Hindlimb muscle (tissue), 1 donor: ENCODE measurements at regions not wholly inside any gene's neighbourhood (a gene's known extent, or its start where the extent isn't known, plus 50 kb on each side); places are given as distances from the start of the nearest gene placed in this dataset.
"Not testable (repeated sequence)": the region's sequence is repeated elsewhere in the genome, so short reads cannot be mapped to it uniquely, and the experiment has no call there.

Experiments
- DNase-seq: peaks from one replicate; pipeline ENCODE4 v3.0.0-alpha.2; 2013

DNA sequence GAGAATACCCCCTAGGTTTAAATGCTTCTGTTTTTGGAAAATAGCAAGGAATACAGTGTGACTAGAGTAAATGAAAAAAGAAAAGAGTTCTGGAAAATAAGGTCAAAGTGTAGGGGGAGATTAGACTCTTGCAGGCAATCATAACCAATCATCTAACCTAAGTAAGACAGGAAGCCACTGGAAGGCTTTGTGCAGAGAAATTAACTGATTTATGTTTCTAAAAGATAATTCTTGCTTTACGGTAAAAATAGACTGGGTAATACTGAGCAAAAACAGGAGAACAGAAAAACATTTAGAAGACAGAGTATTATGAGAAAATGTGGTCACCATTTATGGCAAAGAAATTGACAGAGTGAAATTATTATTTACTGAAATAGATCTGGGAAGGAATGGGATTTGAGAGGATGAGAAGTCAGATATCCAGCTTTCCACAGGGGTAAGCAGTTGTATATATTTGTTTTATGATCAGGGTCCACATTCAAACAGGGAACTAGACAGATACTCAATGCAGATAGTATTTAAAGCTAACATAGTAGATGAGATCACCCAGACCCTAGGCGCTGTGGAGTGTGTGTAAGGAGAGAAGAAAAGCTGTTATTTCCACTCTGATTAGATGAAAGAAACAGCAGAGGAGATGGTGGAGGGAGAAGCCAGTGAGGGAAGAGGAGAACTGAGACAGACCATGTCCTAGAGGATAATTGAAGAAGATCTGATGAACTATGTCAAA, 1225.3 kb downstream of the CDH11 start:
- DNase-seq, result no peak

DNA sequence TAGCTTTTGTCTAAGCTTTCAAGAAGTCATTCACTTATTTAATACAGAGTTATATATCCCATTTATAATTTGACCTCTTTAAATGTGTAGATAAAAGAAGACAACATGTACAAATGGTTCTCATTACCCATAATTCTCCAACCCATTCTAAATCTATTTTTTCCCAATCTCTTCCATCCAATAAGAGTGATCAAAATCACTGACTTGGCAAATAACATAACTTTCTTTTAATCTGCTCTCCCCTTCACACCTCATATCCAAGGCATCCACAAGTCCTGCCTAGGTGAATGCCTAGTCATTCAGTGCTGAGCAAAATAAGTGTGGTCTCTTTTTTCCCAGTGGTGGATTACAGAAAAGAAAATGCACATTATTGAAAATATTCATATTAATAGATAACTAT, 1231.1 kb downstream of the CDH11 start:
- no peak for DNase-seq

GRCh38 chr16:63890081-63890480, 1231.8 kb downstream of the CDH11 start:
- no peak for DNase-seq

- DNase-seq, result no peak
Observed at GRCh38 chr16:63883091-63883490, 1238.8 kb downstream of the CDH11 start.

GRCh38 chr16:63882576-63882975, 1239.3 kb downstream of the CDH11 start:
- DNase-seq, result no peak

DNA sequence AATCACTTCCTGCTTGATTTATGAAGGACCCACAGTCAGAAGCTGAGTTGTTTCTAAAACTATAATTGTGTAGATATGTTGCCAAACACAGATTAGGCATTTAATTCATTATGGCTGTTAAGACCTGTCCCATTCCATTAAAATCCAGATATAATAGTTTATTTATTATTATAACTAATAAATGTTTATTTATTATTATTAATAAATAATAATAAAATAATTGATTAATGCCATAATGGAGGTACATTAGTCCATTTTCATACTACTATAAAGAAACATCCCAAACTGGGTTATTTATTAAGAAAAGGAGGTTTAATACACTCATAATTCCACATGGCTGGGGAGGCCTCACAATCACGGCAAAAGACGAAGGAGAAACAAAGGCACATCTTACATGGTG, 1240.9 kb downstream of the CDH11 start:
- no peak for DNase-seq

- no peak for DNase-seq
Observed at GRCh38 chr16:63877401-63877800, 1244.5 kb downstream of the CDH11 start.

- peak; percentile 19 for DNase-seq
Observed at GRCh38 chr16:63876103-63876502, 1245.8 kb downstream of the CDH11 start.

DNA sequence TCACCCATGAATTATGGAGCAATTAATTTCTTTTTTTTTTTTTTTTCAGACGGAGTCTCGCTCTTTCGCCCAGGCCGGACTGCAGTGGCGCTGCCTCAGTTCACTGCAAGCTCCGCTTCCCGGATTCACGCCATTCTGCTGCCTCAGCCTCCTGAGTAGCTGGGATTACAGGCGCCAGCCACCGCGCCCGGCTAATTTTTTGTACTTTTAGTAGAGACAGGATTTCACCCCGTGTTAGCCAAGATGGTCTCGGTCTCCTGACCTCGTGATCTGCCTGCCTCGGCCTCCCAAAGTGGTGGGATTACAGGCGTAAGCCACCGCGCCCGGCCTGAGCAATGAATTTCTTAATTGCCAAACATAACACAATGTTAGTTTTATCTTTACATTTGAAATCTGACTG, 1261.2 kb downstream of the CDH11 start:
- DNase-seq, result not testable (repeated sequence)

- DNase-seq, result no peak
Observed at GRCh38 chr16:63856537-63856936, 1265.3 kb downstream of the CDH11 start.

GRCh38 chr16:63850979-63851378, 1270.9 kb downstream of the CDH11 start:
- no peak for DNase-seq

GRCh38 chr16:63841271-63841670, 1280.6 kb downstream of the CDH11 start:
- no peak for DNase-seq

GRCh38 chr16:63830061-63830460, 1291.8 kb downstream of the CDH11 start:
- no peak for DNase-seq

GRCh38 chr16:63822818-63823217, 1299.0 kb downstream of the CDH11 start:
- no peak for DNase-seq

DNA sequence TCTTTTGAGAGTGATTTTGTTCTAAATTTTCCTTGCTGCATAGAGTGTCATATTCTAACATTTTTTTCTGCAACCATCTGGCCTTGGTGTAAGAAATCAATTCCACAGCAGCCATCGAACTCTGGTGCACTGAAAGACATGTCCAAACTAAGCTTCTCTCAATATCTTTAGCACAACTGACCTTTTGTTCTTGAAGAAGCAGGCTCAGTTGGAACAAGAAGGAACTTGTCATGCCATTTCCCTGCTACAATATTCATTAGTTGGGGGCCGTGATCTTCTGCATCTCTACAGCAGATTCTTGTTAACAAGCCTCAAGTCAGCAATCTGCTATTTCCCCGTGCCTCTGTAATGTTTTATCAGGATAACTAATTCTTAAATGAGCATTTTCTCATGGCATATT, 1305.6 kb downstream of the CDH11 start:
- DNase-seq, result no peak

DNA sequence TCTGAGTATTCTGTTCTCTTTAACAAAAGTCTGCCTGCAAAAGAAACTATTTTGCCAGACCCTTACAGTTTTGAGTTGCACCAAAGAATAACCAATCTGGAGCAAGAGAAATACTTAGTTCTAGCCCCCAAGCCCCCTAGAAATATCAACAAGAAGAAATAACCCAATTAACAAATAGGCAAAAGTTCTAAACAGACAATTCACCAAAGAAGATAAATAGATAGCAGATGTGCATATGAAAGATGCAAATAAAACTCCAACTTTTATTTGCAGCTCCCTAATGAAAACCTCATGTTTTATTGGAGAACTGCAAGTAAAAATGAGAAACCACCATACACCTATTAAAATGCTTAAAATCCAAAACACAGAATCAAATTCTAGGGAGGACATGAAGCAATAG, 1308.0 kb downstream of the CDH11 start:
- no peak for DNase-seq

- no peak for DNase-seq
Observed at GRCh38 chr16:63808730-63809129, 1313.1 kb downstream of the CDH11 start.

- no peak for DNase-seq
Observed at GRCh38 chr16:63806794-63807506, 1314.9 kb downstream of the CDH11 start.

- no peak for DNase-seq
Observed at GRCh38 chr16:63804126-63804525, 1317.7 kb downstream of the CDH11 start.

- DNase-seq, result no peak
Observed at GRCh38 chr16:63789603-63790002, 1332.3 kb downstream of the CDH11 start.

- DNase-seq, result no peak
Observed at GRCh38 chr16:63787014-63787413, 1334.8 kb downstream of the CDH11 start.

DNA sequence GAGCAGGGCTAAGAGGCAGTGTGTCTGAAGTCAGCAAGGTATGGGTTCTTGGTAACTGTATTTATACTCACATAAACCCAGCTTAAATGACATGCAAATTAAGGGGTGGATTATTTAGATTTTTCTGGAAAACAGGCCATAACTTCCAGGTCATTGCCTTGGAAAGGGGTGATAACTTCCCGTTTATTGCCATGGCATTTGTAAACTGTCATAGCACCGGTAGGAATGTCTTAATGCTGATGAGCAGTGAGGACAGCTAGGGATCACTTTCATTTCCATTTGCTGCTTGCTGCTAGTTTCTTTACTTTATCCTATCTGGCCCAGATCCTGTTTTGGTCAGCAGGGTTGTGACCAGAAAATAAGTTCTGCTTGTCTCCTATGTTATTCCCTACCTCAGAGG, 1336.7 kb downstream of the CDH11 start:
- no peak for DNase-seq

DNA sequence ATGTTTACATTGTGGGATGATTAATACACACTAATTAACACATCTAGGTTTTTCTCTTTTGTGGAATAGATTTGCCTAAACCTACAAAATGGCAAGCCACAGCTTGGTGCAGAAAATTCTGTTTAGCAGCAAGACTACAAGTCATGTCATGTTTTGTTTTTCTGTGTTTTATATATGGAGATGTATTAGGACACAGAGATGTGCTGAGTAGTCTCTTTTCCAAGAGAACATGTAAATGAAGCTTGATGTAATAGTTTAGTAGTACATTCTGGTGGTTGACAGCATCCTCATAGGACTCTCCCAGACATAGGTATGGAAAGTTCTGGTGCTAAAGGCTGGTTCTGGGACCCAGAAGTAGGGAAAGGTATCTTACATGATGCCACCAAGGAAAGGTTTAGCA, 1345.4 kb downstream of the CDH11 start:
- DNase-seq, result no peak

GRCh38 chr16:63776034-63776433, 1345.8 kb downstream of the CDH11 start:
- no peak for DNase-seq
